SK-N-SH (cell line): ENCODE measurements at regions not wholly inside any gene's neighbourhood (a gene's known extent, or its start where the extent isn't known, plus 50 kb on each side); places are given as distances from the start of the nearest gene placed in this dataset.

Experiments
- CTCF ChIP-seq: fragments of 200-600 bp; sonication (generic); IDR thresholded peaks from 2 replicates; pipeline ENCODE4 v1.6.1; 2017; ENCODE audit warnings: antibody characterized with exemption, mild to moderate bottlenecking, moderate library complexity
- EP300 ChIP-seq, 2 experiments: IDR thresholded peaks; 2 replicates each; pipeline versions ENCODE4 v1.4.0 to v1.6.1; 2012; ENCODE audit warnings: borderline replicate concordance in 1 of 2, low read depth in 1 of 2, low read length in 1 of 2
- POLR2AphosphoS5 ChIP-seq: IDR thresholded peaks from 2 replicates; pipeline ENCODE4 v1.6.1; 2012; ENCODE audit warnings: low read depth, low read length
- RCOR1 ChIP-seq: fragments of 150-350 bp; IDR thresholded peaks from 2 replicates; pipeline ENCODE4 v1.6.1; 2017; ENCODE audit warnings: antibody characterized with exemption, low read length
- SIN3A ChIP-seq: IDR thresholded peaks from 2 replicates; pipeline ENCODE4 v1.6.1; 2012; ENCODE audit warnings: low read depth, mild to moderate bottlenecking, low read length, moderate library complexity, borderline replicate concordance
- TAF1 ChIP-seq: IDR thresholded peaks from 2 replicates; pipeline ENCODE4 v1.6.1; 2012; ENCODE audit warnings: low read depth, mild to moderate bottlenecking, low read length, moderate library complexity, borderline replicate concordance

GRCh38 chrX:56000174-56000573 lies 232.0 kb upstream of the KLF8 start:
- no peak for TF ChIP-seq RCOR1
- TF ChIP-seq SIN3A: no peak
- TF ChIP-seq POLR2AphosphoS5: no peak
- TF ChIP-seq EP300 (IDR thresholded peaks at IDR 0.05; ENCODE audit: borderline replicate concordance in 1 of 2, low read depth in 1 of 2, low read length in 1 of 2): no peak
- TF ChIP-seq CTCF: no peak
- TF ChIP-seq TAF1: no peak
